HG02852 (cell line): ENCODE measurements at regions not wholly inside any gene's neighbourhood (a gene's known extent, or its start where the extent isn't known, plus 50 kb on each side); places are given as distances from the start of the nearest gene placed in this dataset.

Experiments used
- ATAC-seq: cut with Tn5 transposase; IDR thresholded peaks from one replicate; pipeline ENCODE4 v1.9.1; 2021; ENCODE audit warnings: mild to moderate bottlenecking, moderate library complexity; ENCODE audit not compliant: unreplicated experiment

DNA sequence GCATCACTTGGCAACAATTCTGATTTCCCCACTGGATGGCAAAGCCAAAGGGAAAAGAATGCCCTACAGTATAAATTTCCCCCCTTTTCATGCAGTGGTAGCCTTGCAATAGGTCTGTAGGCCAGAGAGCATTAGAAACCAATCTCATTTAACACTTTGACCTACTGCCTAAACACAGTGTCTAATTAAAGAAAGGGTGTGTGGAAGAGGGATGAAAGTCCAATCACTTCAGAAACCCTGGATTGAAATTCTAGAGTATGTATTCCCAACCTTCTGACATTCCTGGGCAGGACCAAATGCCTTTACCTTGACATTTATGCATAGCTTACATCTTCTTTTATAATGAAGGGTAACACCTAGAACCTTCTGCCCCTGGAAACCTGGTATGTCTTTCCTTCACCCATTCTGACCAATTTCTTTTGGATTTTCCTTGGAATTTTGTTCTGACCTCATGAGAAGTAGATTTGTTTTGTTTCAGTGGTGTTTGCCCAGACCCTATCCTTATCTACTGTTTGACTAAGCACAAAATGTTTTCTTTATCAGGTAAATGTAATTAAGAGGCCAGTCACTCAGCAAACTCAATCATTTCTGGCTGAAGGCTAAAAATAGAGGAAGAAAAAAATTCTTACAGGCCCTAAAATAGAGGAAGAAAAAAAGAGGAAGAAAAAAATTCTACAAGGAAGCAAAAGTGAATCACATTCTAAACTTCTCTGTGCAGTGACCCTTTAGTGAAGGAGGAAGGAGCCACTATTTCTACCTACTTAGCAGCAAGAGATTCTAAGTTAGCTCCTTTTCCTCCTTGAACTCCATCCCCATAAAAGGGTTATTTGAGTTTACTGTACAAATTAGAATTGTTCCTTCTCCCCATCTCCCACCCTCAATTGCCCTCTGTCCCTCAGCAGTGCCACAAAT lies 129.5 kb upstream of the DSCAM start:
- ATAC-seq: no peak

DNA sequence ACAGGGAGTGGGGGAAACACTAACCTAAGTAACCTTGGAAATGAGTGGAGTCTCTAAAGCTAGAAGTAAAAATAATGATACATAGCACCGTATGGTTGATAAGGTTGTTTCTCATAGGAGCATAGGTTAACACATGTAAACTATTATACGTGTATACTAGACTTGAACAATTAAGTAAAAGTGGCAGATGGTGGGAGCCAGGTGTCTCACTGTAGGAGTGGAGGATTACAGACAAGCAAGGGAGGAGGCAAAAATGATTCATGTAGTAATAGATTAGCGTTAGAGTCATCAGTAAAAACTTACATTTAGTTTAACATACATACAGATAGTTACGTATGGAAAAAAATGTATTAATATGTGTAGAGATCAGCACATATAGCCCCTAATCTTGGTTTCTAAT lies 138.4 kb upstream of the DSCAM start:
- ATAC-seq: no peak

DNA sequence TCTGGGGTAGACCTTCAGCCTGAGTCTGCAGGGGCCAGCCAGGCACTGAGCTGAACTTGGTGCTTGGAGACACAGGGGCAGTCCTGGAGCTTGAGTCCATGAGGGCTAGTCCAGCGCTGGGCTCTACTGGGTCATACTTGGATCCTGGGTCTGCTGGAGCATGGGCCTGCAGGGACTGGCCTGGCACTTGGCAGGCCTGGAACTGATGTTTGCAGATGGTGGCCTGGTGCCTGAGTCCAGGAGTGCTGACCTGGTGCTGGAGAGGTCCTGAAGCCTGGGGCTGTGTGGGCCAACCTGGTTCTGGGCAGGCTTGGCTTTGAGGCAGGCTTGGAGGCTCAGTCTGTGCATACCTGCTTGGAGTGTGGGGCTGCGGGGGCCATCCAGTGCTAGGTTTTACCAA lies 143.4 kb upstream of the DSCAM start:
- no peak for ATAC-seq

DNA sequence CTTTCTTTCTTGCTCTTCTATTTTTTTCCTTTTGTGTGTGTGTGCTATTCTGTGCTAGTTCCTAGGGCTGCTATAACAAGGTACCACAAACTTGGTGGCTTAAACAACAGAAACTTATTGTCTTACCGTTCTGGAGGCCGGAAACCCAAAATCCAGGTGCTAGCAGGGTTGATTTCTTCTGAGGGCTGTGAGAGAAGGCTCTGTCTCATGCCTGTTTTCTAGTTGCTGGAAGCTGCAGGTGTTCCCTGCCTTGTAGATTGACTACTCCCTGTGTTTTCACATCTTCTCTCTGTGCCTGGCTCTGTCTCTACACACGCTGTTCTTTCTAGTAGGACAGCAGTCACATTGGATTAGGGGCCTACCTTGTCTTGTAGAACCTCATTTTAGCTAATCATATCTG lies 150.9 kb upstream of the DSCAM start:
- ATAC-seq: no peak

DNA sequence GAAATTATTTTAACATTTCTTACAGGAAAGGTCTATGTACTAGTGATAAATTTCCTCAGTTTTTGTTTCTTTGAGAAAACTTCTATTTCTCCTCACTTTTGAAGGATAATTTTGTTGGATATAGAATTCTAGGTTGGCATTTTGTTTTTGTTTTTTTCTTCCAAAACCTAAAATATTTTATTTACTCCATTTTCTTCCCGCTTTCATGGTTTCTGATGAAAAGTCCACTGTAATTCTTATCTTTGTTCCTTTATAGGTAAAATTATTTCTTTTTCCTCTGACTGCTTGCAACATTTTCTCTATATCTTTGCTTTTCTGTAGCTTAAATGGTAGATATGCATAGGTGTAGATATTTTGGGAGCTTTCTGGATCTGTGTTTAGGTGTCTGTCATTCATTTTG lies 153.9 kb upstream of the DSCAM start:
- no peak for ATAC-seq

DNA sequence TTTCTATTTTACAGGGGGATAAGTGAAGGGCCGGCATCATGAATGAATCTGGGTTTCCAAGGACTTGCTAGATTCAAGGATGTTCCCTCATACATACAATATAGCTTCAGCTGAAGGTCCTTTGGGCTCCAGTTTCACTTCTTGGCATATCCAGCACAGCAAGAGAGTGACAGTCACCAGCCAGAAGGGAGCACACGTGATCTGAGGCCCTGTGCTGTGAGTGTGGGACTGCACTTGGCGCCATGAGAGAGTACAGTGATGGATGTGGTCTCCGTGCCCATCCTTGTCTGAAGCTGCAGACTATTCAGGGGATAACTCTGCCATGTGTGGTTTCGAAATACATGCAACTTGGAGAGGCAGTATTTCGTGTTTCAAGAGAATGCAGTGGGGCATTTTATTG lies 159.7 kb upstream of the DSCAM start:
- ATAC-seq: no peak

DNA sequence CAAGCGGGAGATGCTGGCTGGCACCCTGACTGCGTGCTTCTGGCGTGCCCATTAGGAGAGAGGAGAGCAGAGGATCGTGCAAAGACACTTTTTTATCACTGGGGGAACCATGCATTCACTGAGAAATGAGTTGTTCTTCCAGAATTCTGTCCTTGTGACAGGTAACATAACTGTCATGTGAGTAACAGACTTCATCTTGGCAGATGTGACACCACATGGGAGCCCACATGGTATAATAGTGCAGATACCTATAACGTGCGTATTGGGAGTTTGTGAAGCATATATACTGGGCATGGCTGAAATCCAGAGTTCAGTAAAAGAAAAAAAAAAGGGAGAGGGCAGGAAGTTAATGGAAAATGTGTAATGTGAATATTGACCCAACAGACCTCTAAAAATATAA lies 159.6 kb upstream of the BACE2 start:
- no peak for ATAC-seq

DNA sequence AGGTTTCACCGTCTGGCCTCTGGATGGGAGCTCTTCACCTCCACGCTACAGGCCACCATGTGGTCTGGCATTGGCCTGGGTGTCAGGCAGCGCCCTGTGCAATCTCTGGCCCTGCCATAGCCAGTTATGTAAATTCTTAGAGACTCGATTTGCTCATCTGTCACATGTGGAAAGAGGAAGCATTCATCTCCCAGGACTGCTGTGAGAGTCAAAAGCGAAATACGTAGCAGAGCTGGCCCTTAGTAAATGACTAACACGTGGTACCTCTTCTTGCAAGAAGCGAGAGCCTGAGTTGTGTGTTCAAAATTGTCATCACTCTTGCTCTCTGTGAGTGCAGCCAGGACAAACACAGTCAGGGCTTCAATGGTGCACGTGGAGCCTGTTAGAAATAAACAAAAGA lies 159.0 kb upstream of the BACE2 start:
- ATAC-seq: no peak

DNA sequence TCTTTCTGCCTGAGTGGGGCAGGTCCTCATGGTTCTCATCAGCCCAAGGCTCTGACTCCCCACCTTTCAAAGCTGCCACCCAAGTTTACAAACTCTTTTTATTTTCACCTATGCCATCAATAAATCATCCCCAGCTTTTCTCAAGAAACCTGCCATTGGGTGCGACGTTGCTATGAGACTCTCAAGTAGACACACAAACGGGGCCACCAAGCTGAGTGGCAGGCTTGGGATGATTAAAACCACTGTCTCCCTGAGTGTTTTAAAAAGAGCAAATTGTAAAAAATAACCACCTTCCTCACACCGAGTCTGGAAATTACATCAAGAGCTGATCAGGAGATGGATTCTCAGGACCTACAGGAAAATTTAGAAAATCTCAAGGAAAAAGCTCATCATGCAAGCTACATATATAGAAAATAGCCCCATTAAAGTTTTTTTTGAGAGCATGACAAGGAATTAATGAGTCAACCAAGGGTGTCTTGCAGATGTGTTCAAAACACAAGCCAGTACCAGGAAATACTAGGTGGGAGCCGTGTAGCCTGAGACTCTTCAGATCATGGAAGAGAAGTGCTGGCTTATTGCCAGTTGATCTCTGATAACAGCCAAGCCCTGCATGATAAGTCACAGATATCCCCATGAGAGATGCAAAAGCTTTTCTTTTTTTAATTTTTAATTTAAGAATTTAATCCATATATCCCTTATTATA lies 158.4 kb upstream of the BACE2 start:
- no peak for ATAC-seq

DNA sequence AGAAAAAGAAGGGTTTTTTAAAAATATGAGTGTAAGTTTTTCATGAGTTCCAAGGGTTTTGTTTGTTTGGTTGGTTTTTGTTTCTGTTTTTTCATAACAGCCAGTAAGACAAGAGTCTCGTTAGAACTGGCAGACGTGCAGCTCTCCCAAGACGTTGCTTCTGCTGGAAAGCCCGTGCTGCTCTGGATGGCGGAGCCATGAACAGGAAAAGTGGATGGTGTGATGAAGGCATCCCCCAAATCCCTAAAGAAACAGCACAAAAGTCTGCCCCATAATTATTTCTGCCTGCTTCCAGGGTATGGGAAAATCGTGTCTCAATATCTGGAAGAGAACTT lies 157.9 kb upstream of the BACE2 start:
- ATAC-seq: no peak

DNA sequence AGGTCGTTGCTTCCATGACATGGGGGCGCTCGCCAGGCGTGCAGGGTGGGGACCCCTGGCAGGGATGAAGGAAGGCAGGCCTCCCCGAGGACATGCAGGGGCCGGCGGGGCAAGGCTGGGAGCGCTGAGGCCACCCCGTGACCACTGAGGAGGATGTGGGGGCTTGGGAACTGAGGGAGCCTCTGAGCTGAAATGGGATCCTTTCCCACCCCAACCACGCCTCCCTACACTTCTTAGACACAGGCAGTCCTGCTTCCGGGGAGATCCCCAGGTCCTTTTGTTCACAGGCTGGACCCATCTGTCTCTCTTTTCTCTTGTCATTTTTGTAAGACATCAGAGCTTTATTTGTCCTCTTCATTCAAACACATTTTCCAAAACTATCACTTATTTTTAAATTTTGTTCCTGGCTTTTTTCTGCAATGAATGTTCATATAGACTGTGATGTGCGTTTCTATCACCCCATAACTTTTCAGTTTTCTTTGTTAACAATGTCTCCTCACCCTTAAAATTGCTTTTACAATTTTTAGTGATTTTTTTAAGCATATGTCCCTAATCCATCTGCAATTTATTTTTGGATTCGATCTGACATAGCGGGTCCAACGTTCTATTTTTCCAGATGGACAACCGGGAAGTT lies 156.7 kb upstream of the BACE2 start:
- ATAC-seq: no peak

DNA sequence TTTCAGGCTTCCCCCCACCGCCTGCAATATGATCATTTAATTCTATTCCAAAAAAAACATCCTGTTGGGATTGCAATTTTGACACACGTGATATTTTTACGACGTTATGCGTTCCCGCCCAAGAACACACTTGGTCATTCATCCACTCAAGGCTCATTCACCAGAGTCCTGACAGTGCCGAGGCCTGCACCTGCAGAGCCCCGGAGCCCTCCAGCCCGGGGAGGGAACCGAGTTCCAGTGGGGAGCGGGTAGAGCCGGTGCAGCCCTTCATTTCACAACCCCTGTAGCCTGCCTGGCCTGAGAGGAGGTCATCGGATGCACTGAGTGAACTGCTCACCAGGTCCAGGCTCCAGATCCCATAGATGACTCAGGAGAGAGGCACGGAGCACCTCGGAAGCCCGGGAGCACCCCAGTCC lies 156.0 kb upstream of the BACE2 start:
- no peak for ATAC-seq

DNA sequence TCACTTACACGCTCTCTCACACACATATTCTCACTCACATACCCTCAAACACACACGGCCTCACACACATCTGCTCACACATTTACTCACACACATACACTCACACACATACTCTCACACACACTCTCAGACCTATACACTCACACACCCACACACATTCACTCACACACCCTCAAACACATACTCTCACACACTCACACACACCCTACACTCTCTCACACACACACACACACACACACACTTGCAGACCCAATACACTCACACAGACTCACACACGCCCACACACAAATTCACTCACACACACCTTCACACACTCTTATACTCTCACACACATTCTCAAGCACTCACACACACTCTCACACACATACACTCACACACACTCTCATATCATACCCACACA lies 155.5 kb upstream of the BACE2 start:
- no peak for ATAC-seq

DNA sequence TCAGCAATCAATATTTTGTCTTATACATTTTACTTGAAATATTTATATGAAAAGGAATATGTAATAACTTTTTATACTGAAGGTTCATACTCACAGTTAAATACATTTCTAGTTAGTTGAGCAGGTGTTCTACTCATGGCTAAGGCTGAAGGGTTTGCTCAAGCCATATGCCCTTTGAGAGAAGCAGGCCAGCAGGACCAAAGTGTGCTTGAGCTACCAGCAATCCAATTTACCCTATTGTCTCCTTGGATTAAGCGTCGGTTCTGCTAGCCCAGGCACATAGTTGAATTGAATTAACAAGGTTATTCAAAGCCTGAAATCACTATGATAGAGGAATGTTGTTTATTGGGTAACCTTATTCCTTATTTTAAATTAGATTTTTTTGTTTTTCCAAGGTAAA lies 151.5 kb upstream of the BACE2 start:
- no peak for ATAC-seq

DNA sequence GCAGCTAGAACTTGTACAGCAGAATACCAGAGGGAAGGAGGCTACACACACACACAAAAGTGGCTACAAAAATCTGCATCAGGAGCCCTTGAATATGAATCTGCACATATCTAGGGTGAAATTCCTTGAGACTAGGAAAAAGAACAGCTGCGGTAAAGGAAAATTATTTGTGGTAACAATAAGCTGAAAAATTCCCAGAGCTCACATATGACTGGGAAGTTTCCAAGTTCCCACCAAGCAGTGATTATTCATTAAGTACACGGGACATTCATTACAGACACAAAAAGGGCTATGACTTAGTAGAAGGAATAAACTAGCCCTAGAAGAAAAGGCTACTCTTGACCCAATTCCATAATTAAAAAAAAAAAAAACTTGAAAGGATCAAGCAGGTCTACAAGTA lies 149.5 kb upstream of the BACE2 start:
- ATAC-seq: no peak

DNA sequence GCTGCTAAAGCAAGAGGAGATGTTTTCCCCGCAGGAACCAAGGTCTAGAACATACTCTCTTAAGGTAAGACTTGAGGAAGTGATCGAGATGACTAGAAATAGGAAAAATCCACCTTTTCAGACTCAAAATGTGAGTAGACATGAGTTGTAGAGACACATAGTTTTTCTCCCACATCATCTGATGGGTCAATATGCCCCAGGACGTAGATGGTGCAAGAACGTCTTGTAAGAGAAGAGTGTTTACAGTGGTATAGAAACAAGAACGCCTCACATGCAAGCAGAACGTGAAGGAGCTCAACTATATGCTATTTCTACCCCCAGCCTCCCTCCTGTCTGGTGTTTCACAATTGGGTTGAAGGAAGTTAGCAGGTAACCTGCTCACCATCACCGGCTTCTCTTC lies 144.0 kb upstream of the BACE2 start:
- no peak for ATAC-seq

DNA sequence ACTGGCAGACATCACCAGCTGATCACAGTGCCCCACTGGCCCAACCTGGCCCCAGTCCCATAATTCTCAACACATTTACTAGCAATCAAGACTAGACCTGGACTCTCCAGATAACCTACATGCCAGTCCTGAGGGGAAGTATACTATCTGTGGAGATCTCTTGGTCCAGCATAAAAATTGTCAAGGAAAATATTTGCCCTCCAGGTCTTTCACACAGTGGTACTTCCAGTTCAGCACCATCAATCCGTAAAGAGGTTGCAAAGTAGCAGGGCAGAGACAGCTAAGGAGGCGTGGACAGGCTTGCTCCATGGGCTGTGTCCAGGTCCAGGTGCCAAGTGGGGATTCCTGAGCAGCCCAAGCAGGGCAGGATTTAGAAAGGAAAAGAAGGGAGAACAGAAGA lies 143.6 kb upstream of the BACE2 start:
- no peak for ATAC-seq

DNA sequence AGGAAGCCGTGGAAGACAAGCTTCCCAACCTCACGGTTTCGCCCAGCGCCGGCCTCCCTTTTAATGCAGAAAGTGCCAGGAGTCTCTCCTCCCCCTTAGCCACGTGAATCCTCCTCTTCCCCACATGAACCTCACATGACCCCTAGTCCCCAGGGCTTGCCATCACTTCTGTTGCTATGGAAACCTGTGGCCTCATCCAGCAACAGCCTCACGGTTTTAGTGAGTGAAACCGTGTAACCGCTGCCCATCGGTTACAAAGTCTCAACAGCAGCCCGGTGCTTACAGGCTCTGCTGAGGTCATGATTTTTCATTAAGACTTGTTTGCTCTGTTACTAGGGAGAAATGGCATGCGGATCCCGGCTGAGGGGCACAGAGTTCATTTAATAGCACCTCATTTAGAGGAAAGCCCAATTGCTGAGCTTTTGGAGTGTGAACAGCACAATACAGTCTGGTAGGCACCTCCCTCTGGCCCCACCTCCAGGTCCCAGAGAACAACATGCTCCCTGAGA lies 143.2 kb upstream of the BACE2 start:
- no peak for ATAC-seq

DNA sequence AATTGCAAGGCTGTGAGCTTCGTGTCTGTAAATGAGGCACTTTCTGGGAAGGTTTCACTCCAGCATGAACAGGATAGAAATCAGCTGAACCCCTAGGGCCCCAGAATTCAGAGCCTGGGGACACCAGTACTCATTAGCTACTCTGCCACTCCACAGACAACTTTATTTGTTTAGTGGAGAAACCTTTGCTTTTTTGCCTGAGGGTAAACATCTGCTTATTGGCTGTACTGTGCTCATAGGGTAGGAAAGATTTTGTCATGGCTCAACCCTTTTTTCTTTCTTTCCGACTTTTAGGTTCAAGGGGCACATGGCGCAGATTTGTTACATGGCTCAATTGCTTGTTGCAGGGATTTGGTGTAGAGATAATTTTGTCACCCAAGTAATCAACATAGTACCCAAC lies 138.4 kb upstream of the BACE2 start:
- ATAC-seq: no peak

DNA sequence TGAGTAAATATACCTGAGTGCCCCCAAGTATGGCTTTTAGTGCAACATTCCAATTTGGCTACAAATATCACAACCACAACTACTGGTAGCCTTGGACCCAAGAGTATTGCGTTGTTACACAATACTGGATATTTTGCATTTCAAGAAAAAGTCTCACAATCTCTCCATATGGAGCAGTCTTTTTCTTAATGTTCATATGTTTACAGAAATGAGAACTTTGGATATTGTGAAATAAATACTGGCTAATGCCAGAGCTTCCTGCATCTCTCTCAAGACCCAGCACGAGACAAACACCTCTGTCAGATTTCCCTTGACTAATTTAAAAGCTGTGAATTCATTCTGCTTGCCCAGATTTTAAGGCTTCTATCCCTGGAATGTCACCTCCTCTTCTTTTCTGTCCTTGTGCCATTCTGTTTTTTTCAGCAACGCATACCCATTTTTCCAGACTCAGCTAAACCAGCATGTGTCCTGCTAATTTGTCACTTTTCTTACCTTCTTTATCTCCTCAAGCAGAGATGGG lies 136.2 kb upstream of the BACE2 start:
- no peak for ATAC-seq

DNA sequence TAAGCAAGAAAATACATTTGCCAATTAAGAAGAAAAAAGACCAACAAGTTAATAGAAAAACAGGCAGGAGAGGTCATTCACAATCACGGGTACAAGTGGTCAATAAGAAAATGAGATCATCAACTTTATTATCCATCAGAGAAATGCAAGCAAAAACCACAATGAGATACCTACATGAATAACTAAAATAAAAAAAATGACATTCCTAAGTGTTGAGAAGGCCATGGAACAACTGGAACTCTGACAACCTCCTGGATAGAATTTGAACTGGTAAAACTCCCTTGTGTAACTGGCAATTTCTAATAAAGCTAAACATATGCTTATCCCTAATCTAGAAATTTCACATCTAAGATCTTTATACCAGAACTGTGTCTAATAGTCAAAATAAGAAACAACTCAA lies 135.4 kb upstream of the BACE2 start:
- no peak for ATAC-seq

DNA sequence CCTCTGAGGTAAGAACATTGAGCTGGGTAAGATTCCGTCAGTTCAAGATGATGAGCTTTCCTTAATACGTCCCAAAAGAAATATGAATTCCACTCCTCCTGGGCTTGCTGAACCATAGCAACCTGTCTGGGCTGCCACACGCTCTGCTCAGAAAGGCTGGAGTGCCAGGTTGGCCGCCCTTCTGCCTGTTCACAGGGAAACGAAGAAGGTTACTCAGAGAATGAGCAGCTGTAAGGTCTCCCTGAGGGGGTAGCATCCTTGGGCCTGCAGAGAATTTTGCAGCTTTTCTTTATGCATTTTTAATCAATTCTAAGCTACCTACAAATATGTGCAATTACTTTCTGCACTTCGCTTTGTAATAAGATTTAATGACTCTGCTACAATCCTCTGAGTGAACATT lies 130.7 kb upstream of the BACE2 start:
- no peak for ATAC-seq
